ENCODE measurements at regions not wholly inside any gene's neighbourhood (a gene's known extent, or its start where the extent isn't known, plus 50 kb on each side); places are given as distances from the start of the nearest gene placed in this dataset.
"Not testable (repeated sequence)": the region's sequence is repeated elsewhere in the genome, so short reads cannot be mapped to it uniquely, and the experiment has no call there.

DNA sequence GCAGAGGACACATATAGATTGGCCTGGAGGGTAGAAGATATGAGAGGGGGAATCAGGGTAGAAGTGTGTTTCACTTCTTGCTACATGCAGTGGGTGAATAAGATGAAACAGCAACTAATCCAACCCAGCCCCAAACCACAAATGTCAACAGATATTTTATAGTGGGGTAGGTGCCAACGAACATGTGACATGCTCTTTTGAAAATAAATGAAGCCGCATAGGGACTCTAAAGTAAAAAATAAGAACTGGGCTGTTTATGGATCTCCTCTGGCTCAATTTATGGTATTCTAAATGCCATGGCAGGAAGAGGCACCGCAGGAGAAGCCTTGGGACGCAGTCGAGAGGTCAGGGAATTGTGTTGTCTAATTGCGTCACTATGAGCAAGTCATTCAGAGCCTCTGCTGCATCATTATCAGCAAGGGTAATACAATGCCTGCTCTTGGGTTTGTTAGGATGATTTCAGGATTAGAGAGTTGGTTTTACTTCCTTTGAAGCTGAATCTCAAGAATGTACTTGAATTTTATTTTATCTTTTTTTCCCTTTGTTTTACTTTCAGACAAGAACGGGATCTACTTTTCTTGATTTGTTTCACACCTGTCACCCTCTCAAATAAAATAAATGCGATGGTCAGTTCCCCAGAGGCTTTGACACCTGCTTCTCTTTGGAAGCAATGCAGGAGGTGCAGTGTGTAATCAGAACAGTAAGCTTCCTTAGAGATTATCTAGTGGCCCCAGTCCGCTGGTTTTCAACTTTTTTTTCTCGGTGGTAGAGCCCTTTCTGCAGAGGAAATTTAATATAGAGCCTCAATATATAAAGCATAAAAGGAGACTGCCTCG, 375.6 kb upstream of the CLINT1 start:
- Histone ChIP-seq H4K20me1 (ENCODE audit: low read length) (no peaks in the 10 kb centered on the region), H3K9me3 (ENCODE audit: low read length) (no peaks in the 10 kb centered on the region), H2AFZ (ENCODE audit: low read length) (no peak overlapping the region), H3K4me3 (ENCODE audit: low read length) (no peak overlapping the region), H3K9ac (ENCODE audit: low read length) (no peak overlapping the region), H3K4me2 (ENCODE audit: low read length) (no peak overlapping the region), H3K36me3 (ENCODE audit: low read depth, low read length) (no peaks in the 10 kb centered on the region), H3K4me1 (ENCODE audit: insufficient read depth, low read length) (no peaks in the 10 kb centered on the region), H3K79me2 (ENCODE audit: low read length) (no peaks in the 10 kb centered on the region), H3K9me2 (replicated peaks; ENCODE audit: low read length) (no peaks in the 10 kb centered on the region), H3F3A (ENCODE audit: low read length, unreplicated experiment) (no peaks in the 10 kb centered on the region), H3K27me3 (ENCODE audit: low read length) (peaks cover 12% of the 10 kb centered on the region; the same call in 1 of the 2 replicates), H3K27ac (ENCODE audit: low read length) (no peak overlapping the region)
- TF ChIP-seq, protein P1, sequence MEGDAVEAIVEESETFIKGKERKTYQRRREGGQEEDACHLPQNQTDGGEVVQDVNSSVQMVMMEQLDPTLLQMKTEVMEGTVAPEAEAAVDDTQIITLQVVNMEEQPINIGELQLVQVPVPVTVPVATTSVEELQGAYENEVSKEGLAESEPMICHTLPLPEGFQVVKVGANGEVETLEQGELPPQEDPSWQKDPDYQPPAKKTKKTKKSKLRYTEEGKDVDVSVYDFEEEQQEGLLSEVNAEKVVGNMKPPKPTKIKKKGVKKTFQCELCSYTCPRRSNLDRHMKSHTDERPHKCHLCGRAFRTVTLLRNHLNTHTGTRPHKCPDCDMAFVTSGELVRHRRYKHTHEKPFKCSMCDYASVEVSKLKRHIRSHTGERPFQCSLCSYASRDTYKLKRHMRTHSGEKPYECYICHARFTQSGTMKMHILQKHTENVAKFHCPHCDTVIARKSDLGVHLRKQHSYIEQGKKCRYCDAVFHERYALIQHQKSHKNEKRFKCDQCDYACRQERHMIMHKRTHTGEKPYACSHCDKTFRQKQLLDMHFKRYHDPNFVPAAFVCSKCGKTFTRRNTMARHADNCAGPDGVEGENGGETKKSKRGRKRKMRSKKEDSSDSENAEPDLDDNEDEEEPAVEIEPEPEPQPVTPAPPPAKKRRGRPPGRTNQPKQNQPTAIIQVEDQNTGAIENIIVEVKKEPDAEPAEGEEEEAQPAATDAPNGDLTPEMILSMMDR (conservative IDR thresholded peaks at IDR 0.05; ENCODE audit: low read depth, low read length) = no peak
- no peak for TF ChIP-seq EZH2phosphoT487 (IDR thresholded peaks at IDR 0.05; ENCODE audit: borderline replicate concordance, low read length)
- no peak for TF ChIP-seq EZH2 (IDR thresholded peaks at IDR 0.05; ENCODE audit: low read length, unreplicated experiment)
- CTCF ChIA-PET = no interaction called here
- intact Hi-C loops (cut with micrococcal nuclease) = no loop called here
- ATAC-seq (no peak), DNase-seq (no peak)
- POLR2A ChIA-PET (ENCODE audit: unreplicated experiment) = no interaction called here
- no TSS peak for BruUV-seq (replicated peaks)

DNA sequence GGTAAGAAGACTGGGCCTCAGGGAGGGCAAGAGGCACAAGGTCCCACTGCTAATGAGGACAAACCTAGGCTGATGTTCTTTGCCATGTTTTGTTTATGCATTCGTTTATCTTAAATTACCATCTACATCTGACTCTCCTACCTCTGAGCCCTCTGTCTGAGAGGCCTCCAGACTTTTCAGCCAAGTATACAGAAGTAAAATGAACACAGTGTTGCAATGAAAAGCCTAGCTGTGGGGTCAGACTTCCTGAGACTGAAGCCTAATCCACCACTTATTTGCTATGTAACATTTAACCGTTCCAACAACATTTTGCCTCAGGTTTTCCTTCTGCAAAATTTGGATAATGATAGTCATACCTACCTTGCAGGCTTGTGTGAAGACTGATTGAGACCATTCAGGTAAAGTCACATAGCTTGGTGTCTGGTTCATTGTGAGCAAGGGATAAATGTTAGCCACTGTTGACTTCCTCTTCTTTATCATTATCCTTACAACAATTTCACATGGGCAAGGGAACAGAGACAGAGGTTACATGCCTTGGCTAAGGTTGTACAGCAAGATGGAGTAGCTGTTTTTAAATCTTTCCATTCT, 374.9 kb upstream of the CLINT1 start:
- Histone ChIP-seq H3K9ac (ENCODE audit: low read length) (no peak overlapping the region), H3K4me1 (ENCODE audit: insufficient read depth, low read length) (no peaks in the 10 kb centered on the region), H4K20me1 (ENCODE audit: low read length) (no peaks in the 10 kb centered on the region), H3K27me3 (ENCODE audit: low read length) (peaks cover 12% of the 10 kb centered on the region; the same call in 1 of the 2 replicates), H3K79me2 (ENCODE audit: low read length) (no peaks in the 10 kb centered on the region), H3K9me3 (ENCODE audit: low read length) (no peaks in the 10 kb centered on the region), H3K9me2 (replicated peaks; ENCODE audit: low read length) (no peaks in the 10 kb centered on the region), H3K4me2 (ENCODE audit: low read length) (no peak overlapping the region), H3F3A (ENCODE audit: low read length, unreplicated experiment) (no peaks in the 10 kb centered on the region), H3K27ac (ENCODE audit: low read length) (no peak overlapping the region), H2AFZ (ENCODE audit: low read length) (no peak overlapping the region), H3K4me3 (ENCODE audit: low read length) (no peak overlapping the region), H3K36me3 (ENCODE audit: low read depth, low read length) (no peaks in the 10 kb centered on the region)
- TF ChIP-seq EZH2 (IDR thresholded peaks at IDR 0.05; ENCODE audit: low read length, unreplicated experiment) (no peak), EZH2phosphoT487 (IDR thresholded peaks at IDR 0.05; ENCODE audit: borderline replicate concordance, low read length) (no peak)
- TF ChIP-seq, protein P1 (conservative IDR thresholded peaks at IDR 0.05; ENCODE audit: low read depth, low read length) = no peak
- no peak for ATAC-seq
- DNase-seq = no peak
- no TSS peak for BruUV-seq (replicated peaks)
- ChIA-PET POLR2A (ENCODE audit: unreplicated experiment) (no interaction called here), CTCF (no interaction called here)
- intact Hi-C loops (cut with micrococcal nuclease) = no loop called here

GRCh38 chr5:158227314-158227713, 368.4 kb upstream of the CLINT1 start:
- H3K9ac ChIP-seq (ENCODE audit: low read length); H3K9me3 ChIP-seq (ENCODE audit: low read length); H3K79me2 ChIP-seq (ENCODE audit: low read length); intact Hi-C loops (cut with micrococcal nuclease); H3K9me2 ChIP-seq (replicated peaks; ENCODE audit: low read length); H3K4me3 ChIP-seq (ENCODE audit: low read length); H3K4me2 ChIP-seq (ENCODE audit: low read length); H2AFZ ChIP-seq (ENCODE audit: low read length); H3K36me3 ChIP-seq (ENCODE audit: low read depth, low read length); H3K27ac ChIP-seq (ENCODE audit: low read length); DNase-seq; H4K20me1 ChIP-seq (ENCODE audit: low read length); POLR2A ChIA-PET (ENCODE audit: unreplicated experiment); BruUV-seq (replicated peaks); ATAC-seq; H3K27me3 ChIP-seq (ENCODE audit: low read length); H3K4me1 ChIP-seq (ENCODE audit: insufficient read depth, low read length); H3F3A ChIP-seq (ENCODE audit: low read length, unreplicated experiment): not testable (repeated sequence)
- CTCF ChIA-PET = interaction anchor here (1.2 kb wide), 1 partner anchor 152 kb away, joined by 6 read pairs; no protein-coding TSS in a partner anchor

All from PC-3 (cell line).